ENCODE measurements at regions not wholly inside any gene's neighbourhood (a gene's known extent, or its start where the extent isn't known, plus 50 kb on each side); places are given as distances from the start of the nearest gene placed in this dataset.

DNA sequence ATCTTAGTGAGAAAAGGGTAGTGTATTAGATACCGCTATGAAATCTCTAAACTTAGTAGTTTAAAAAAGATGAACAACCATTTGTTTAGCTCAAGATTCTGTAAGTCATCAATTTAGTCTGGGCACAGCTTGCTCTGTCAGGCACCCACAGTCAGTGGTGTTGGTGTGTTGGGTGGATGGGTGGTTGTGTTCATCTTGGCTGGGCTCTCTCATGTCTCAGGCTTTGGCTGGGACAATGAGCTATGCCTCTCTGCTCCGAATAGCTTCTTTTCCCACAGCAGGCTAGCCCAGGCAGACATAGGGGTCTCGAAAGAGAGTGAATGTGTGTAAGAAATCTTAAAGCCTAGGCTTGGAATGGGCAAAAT, 127.0 kb upstream of the GATB start:
- DNase-seq (ENCODE audit: low read depth): no peak

GRCh38 chr4:151887031-151887815, 126.4 kb upstream of the GATB start:
- no peak for DNase-seq (ENCODE audit: low read depth)

DNA sequence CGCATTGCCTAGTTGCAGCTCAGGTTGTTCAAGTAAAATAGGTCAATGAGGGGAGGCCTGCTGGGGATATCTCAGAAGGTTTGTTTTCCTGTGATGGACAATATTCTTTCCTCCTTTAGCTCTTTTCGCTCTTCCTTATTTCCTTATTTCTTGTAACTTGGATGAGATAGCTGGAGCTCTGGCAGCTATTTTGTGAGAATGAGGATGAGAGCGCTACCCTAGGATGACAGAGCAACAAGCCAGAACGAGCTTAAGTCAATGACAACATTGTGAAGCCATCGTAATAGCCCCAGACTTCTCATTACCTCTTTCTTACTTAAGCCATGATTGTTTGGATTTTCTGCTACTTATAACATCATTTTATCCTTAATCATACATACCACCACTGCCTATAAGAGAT, 124.3 kb upstream of the GATB start:
- no peak for DNase-seq (ENCODE audit: low read depth)

DNA sequence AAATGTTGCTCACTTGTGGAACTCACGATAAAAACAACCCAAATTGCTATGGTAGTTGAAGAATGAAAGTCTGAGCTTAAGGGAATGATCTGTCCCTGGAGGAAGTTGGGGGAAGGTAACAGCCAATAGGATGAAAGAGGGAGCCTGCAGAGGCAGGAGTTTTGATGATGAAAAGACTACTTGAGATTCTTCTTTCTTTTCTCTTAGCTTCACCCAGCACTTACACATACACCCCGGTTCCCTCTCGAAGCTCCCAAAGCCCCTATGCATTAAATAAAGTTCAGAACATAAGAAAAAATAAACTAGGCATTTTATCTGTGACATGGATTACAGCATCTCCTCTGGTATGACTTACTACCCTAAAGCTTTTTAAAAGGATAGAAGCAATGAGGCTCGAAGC, 122.9 kb upstream of the GATB start:
- DNase-seq (ENCODE audit: low read depth): no peak

GRCh38 chr4:151882072-151882803, 121.4 kb upstream of the GATB start:
- DNase-seq (ENCODE audit: low read depth): no peak

- DNase-seq (ENCODE audit: low read depth): no peak
These were observed 119.1 kb upstream of the GATB start for GRCh38 chr4:151879705-151880445.

GRCh38 chr4:151876381-151876988, 115.7 kb upstream of the GATB start:
- DNase-seq (ENCODE audit: low read depth): no peak

GRCh38 chr4:151874328-151874727, 113.5 kb upstream of the GATB start:
- no peak for DNase-seq (ENCODE audit: low read depth)

GRCh38 chr4:151866592-151866918, 105.7 kb upstream of the GATB start:
- DNase-seq (ENCODE audit: low read depth): no peak

- DNase-seq (ENCODE audit: low read depth): no peak
These were observed 105.2 kb upstream of the GATB start for GRCh38 chr4:151865744-151866591.

- no peak for DNase-seq (ENCODE audit: low read depth)
These were observed 104.5 kb upstream of the GATB start for GRCh38 chr4:151865312-151865711.

DNA sequence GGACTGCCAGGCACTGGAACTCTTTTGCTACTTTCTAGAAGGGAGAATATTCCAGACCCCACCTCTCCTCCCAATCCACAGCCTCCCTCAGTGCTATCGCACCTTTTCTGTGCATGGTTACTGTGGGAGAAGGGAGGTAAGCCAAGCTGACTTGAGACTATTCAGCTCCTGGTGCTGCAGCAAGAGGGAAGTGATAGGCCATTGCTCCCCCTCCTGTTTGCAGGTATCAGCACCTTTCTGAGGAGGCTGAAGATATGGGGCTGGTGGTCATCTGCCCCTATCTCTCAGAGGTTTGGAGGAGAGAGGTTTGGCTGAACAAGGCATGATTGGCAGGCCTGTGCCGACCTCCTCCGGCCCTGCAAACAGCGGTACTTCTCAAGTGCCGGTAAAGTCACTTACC, 103.3 kb upstream of the GATB start:
- no peak for DNase-seq (ENCODE audit: low read depth)

GRCh38 chr4:151862766-151863165, 102.0 kb upstream of the GATB start:
- DNase-seq (ENCODE audit: low read depth): no peak

- no peak for DNase-seq (ENCODE audit: low read depth)
These were observed 99.8 kb upstream of the GATB start for GRCh38 chr4:151860561-151861093.

DNA sequence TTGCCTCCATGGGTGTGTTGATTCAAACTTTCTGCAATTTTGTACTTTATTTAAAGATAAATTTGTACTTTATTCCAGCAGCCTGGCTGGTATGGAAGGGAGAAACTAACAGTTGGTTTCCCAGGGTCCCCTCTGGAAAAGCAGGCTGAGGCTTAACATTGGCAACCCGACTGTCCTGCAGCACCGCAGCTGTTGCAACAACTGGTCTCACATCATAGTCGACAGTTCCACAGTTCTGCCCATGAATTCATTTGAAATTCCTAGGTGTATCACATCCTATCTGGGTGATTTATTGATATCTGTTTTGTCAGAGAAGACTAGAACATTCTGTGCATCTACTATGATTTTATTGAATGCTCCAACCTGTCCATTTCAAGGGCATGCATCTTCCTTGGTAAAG, 98.8 kb upstream of the GATB start:
- no peak for DNase-seq (ENCODE audit: low read depth)

DNA sequence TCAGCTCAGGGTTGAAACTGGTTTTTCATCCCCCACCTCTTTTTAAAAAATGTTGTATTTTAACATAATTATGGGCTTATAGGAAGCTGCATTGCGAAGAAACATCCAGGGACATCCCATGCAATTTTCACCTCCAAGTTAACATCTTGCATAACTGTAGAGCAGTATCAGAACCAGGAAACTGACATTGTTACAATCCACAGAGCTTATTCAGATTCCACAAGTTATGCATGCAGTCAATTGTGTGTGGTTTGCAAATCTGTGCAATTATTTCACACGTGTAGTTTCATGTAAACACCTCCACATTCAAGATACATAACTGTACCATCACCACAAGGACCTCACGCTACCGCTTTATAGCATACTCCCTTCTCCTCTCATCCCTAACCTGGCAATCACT, 97.5 kb upstream of the GATB start:
- DNase-seq (ENCODE audit: low read depth): no peak

DNA sequence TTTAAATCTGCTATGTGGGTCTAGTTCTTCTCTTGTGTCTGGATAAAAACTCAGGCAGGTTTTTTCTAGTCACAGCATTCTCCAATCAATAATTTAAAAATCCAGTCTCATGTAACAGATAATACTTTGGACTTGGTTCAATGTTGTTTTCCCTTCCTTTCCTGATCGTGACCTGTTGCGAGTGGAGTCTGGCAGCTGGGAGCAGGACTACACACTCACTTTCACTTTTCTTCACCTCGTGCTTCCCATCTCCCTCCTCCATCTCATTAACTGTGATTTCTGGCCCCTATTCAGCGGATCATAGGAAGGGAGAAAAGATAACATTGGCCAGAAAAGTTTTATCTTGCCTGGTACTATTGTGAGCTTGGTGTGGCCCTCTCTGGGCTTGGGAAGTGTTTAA, 96.6 kb upstream of the GATB start:
- no peak for DNase-seq (ENCODE audit: low read depth)

- DNase-seq (ENCODE audit: low read depth): no peak
These were observed 94.9 kb upstream of the GATB start for GRCh38 chr4:151855747-151856146.

- no peak for DNase-seq (ENCODE audit: low read depth)
These were observed 93.9 kb upstream of the GATB start for GRCh38 chr4:151854731-151855130.

- DNase-seq (ENCODE audit: low read depth): no peak
These were observed 92.2 kb upstream of the GATB start for GRCh38 chr4:151853034-151853433.

- no peak for DNase-seq (ENCODE audit: low read depth)
These were observed 91.4 kb upstream of the GATB start for GRCh38 chr4:151852202-151852601.

DNA sequence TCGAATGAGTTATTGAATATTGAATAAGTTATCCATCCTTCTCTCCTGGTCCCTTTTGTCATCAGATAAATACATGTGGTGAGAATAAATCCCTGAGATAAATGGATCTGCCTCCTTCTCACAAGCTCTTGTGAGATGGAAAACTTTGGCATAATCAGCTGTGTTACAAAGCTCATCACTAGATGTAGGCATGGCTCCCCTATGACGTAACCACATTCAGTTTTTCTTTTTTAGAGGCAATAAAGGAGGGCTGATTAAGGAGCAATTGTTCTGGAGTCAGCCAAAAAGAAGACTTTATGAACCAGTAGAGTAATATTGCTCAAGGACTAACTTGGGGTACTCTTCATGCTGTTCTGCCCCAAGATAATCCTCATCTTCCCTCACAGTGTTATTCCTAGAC, 90.5 kb upstream of the GATB start:
- DNase-seq (ENCODE audit: low read depth): no peak
